GM21619 (cell line): ENCODE measurements at regions not wholly inside any gene's neighbourhood (a gene's known extent, or its start where the extent isn't known, plus 50 kb on each side); places are given as distances from the start of the nearest gene placed in this dataset.

Experiments
- ATAC-seq: cut with Tn5 transposase; IDR thresholded peaks from one replicate; pipeline ENCODE4 v1.9.1; 2021; ENCODE audit not compliant: unreplicated experiment

GRCh38 chr6:147711476-147711875 is 203.0 kb downstream of the SAMD5 start:
- ATAC-seq, result no peak

GRCh38 chr6:147712841-147713240 is 204.4 kb downstream of the SAMD5 start:
- ATAC-seq, result no peak

GRCh38 chr6:147715035-147715434 is 206.5 kb downstream of the SAMD5 start:
- ATAC-seq, result no peak

GRCh38 chr6:147716434-147716833 is 207.9 kb downstream of the SAMD5 start:
- no peak for ATAC-seq

GRCh38 chr6:147717991-147718390 is 209.5 kb downstream of the SAMD5 start:
- ATAC-seq, result no peak

- ATAC-seq, result no peak
Measured at GRCh38 chr6:147722158-147722557, 213.7 kb downstream of the SAMD5 start.

- no peak for ATAC-seq
Measured at GRCh38 chr6:147724454-147724853, 216.0 kb downstream of the SAMD5 start.

- no peak for ATAC-seq
Measured at GRCh38 chr6:147726342-147726741, 217.9 kb downstream of the SAMD5 start.

- no peak for ATAC-seq
Measured at GRCh38 chr6:147728903-147729302, 220.4 kb downstream of the SAMD5 start.

GRCh38 chr6:147733686-147734085 is 225.2 kb downstream of the SAMD5 start:
- no peak for ATAC-seq

GRCh38 chr6:147734151-147734550 is 225.7 kb downstream of the SAMD5 start:
- no peak for ATAC-seq

GRCh38 chr6:147735924-147736323 is 227.4 kb downstream of the SAMD5 start:
- ATAC-seq, result no peak

GRCh38 chr6:147737115-147737514 is 228.6 kb downstream of the SAMD5 start:
- no peak for ATAC-seq

GRCh38 chr6:147738099-147738498 is 229.6 kb downstream of the SAMD5 start:
- ATAC-seq, result no peak

GRCh38 chr6:147738516-147739162 is 230.1 kb downstream of the SAMD5 start:
- no peak for ATAC-seq

- no peak for ATAC-seq
Measured at GRCh38 chr6:147740326-147740725, 231.8 kb downstream of the SAMD5 start.

- no peak for ATAC-seq
Measured at GRCh38 chr6:147740916-147741315, 232.4 kb downstream of the SAMD5 start.

- ATAC-seq, result no peak
Measured at GRCh38 chr6:147741389-147741788, 232.9 kb downstream of the SAMD5 start.

- no peak for ATAC-seq
Measured at GRCh38 chr6:147742440-147742839, 233.9 kb downstream of the SAMD5 start.

- no peak for ATAC-seq
Measured at GRCh38 chr6:147744012-147744411, 235.5 kb downstream of the SAMD5 start.

GRCh38 chr6:147749331-147749730 is 240.8 kb downstream of the SAMD5 start:
- no peak for ATAC-seq

GRCh38 chr6:147750413-147750812 is 241.9 kb downstream of the SAMD5 start:
- ATAC-seq, result no peak

GRCh38 chr6:147751232-147751631 is 242.7 kb downstream of the SAMD5 start:
- ATAC-seq, result no peak
